Hepatocyte (in vitro differentiated cells): ENCODE measurements at regions not wholly inside any gene's neighbourhood (a gene's known extent, or its start where the extent isn't known, plus 50 kb on each side); places are given as distances from the start of the nearest gene placed in this dataset.

Experiments used
- DNase-seq: peaks from one replicate; pipeline ENCODE4 v3.0.0-alpha.2; 2016; ENCODE audit warnings: low spot score
- H2AFZ ChIP-seq: fragments of 200-600 bp; sonication (generic); 2 replicates; pipeline ENCODE4 v1.6.0; 2016; ENCODE audit warnings: antibody characterized with exemption, mild to moderate bottlenecking
- H3K27ac ChIP-seq: fragments of 200-600 bp; sonication (generic); 2 replicates; pipeline ENCODE4 v1.5.1; 2016; ENCODE audit warnings: mild to moderate bottlenecking
- H3K27me3 ChIP-seq: fragments of 200-600 bp; sonication (generic); 2 replicates; pipeline ENCODE4 v1.6.1; 2016
- H3K36me3 ChIP-seq: fragments of 200-600 bp; sonication (generic); replicated peaks from 2 replicates; pipeline ENCODE4 v1.5.1; 2016; ENCODE audit warnings: low read depth; ENCODE audit not compliant: insufficient read depth
- H3K4me1 ChIP-seq: fragments of 200-600 bp; sonication (generic); 2 replicates; pipeline ENCODE4 v1.5.1; 2016; ENCODE audit warnings: mild to moderate bottlenecking, moderate library complexity; ENCODE audit not compliant: insufficient read depth
- H3K4me2 ChIP-seq: fragments of 200-600 bp; sonication (generic); 2 replicates; pipeline ENCODE4 v1.6.0; 2016
- H3K4me3 ChIP-seq: fragments of 200-600 bp; sonication (generic); 2 replicates; pipeline ENCODE4 v1.5.1; 2016; ENCODE audit warnings: mild to moderate bottlenecking
- H3K79me2 ChIP-seq: fragments of 200-600 bp; sonication (generic); 2 replicates; pipeline ENCODE4 v1.6.0; 2017; ENCODE audit warnings: mild to moderate bottlenecking
- H3K9me2 ChIP-seq: fragments of 200-600 bp; sonication (generic); replicated peaks from 2 replicates; pipeline ENCODE4 v1.6.0; 2017; ENCODE audit warnings: mild to moderate bottlenecking; ENCODE audit not compliant: insufficient read depth
- H3K9me3 ChIP-seq: fragments of 200-600 bp; sonication (generic); 2 replicates; pipeline ENCODE4 v1.5.1; 2016; ENCODE audit warnings: low read depth, mild to moderate bottlenecking
- H4K20me1 ChIP-seq: fragments of 200-600 bp; sonication (generic); 2 replicates; pipeline ENCODE4 v1.6.0; 2016; ENCODE audit warnings: mild to moderate bottlenecking; ENCODE audit not compliant: insufficient read depth, poor library complexity, severe bottlenecking
- CTCF ChIP-seq: fragments of 200-600 bp; sonication (generic); IDR thresholded peaks from 2 replicates; pipeline ENCODE4 v1.5.1; 2016; ENCODE audit warnings: antibody characterized with exemption, mild to moderate bottlenecking; ENCODE audit not compliant: poor library complexity
- EZH2 ChIP-seq: fragments of 200-600 bp; sonication (generic); IDR thresholded peaks from 2 replicates; pipeline ENCODE4 v1.6.1; 2016; ENCODE audit warnings: antibody characterized with exemption, mild to moderate bottlenecking, borderline replicate concordance
- EZH2phosphoT487 ChIP-seq: fragments of 200-600 bp; sonication (generic); IDR thresholded peaks from one replicate; pipeline ENCODE4 v1.6.1; 2018; ENCODE audit warnings: antibody characterized with exemption, mild to moderate bottlenecking, low read depth, moderate library complexity; ENCODE audit not compliant: unreplicated experiment, severe bottlenecking
- WGBS: methylation state at CpG from one replicate; pipeline ENCODE4 v1.1.6; 2016; ENCODE audit warnings: low lambda C conversion rate; ENCODE audit errors: missing lambda C conversion rate; 5-methylcytosine and 5-hydroxymethylcytosine counted together

GRCh38 chr22:49642331-49642730, 185.3 kb downstream of the BRD1 start:
- WGBS, result 82% methylated on average over 7 of the region's 7 CpGs
- TF ChIP-seq EZH2phosphoT487 (no peak), CTCF (no peak), EZH2 (no peak)
- Histone ChIP-seq H3K36me3 (no peaks in the 10 kb centered on the region), H2AFZ (no peak overlapping the region), H4K20me1 (no peaks in the 10 kb centered on the region), H3K4me1 (no peaks in the 10 kb centered on the region), H3K4me3 (no peak overlapping the region), H3K27ac (no peak overlapping the region), H3K79me2 (no peaks in the 10 kb centered on the region), H3K4me2 (no peak overlapping the region), H3K9me3 (no peaks in the 10 kb centered on the region), H3K9me2 (no peaks in the 10 kb centered on the region), H3K27me3 (no peaks in the 10 kb centered on the region)
- DNase-seq, result no peak

DNA sequence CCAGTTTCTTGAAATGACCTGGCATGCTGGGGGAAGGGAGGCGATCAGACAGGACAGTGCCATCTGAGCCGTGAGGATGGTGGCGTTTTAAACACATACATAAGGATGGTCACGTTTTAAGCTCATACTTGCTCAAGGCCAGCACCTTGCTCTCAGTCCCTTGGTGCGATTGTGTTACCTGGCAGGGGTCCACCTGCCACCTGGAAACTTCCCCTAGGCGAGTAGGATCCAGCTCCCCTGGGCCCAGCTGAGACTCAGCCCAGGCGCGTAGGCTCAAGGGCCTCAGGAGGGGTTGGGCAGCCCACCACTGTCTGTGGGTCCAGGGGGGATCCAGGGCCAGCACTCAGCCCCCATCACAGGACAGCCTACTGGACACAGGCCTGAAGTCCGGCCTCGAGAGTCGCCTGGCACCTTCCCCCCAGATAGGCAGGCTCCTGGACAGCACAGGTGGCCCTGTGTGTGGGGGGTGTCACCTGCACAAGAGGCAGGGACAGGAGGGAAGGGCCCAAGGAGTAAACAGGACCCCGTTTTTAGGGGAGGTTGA, 185.8 kb downstream of the BRD1 start:
- Histone ChIP-seq H3K4me1 (no peaks in the 10 kb centered on the region), H3K27me3 (no peaks in the 10 kb centered on the region), H3K27ac (no peak overlapping the region), H3K9me3 (no peaks in the 10 kb centered on the region), H3K36me3 (no peaks in the 10 kb centered on the region), H3K4me2 (no peak overlapping the region), H2AFZ (no peak overlapping the region), H4K20me1 (no peaks in the 10 kb centered on the region), H3K4me3 (no peak overlapping the region), H3K9me2 (no peaks in the 10 kb centered on the region), H3K79me2 (no peaks in the 10 kb centered on the region)
- DNase-seq, result no peak
- 90% methylated on average over 12 of the region's 12 CpGs for WGBS
- TF ChIP-seq EZH2phosphoT487 (no peak), CTCF (no peak), EZH2 (no peak)

GRCh38 chr22:49640366-49641095, 187.1 kb downstream of the BRD1 start:
- Histone ChIP-seq H3K27me3 (no peaks in the 10 kb centered on the region), H3K4me3 (no peak overlapping the region), H3K9me3 (no peaks in the 10 kb centered on the region), H3K9me2 (no peaks in the 10 kb centered on the region), H3K27ac (no peak overlapping the region), H3K4me1 (no peaks in the 10 kb centered on the region), H3K4me2 (no peak overlapping the region), H3K79me2 (no peaks in the 10 kb centered on the region), H3K36me3 (no peaks in the 10 kb centered on the region), H2AFZ (no peak overlapping the region), H4K20me1 (no peaks in the 10 kb centered on the region)
- DNase-seq, result no peak
- WGBS, result 85% methylated on average over 24 of the region's 26 CpGs
- TF ChIP-seq CTCF, result no peak
- TF ChIP-seq EZH2phosphoT487, result no peak
- TF ChIP-seq EZH2, result no peak
